ENCODE measurements at regions not wholly inside any gene's neighbourhood (a gene's known extent, or its start where the extent isn't known, plus 50 kb on each side); places are given as distances from the start of the nearest gene placed in this dataset.
"Not testable (repeated sequence)": the region's sequence is repeated elsewhere in the genome, so short reads cannot be mapped to it uniquely, and the experiment has no call there.

- no peak for DNase-seq
These were observed 286.2 kb upstream of the EXOC2 start for GRCh38 chr6:978937-979685.

DNA sequence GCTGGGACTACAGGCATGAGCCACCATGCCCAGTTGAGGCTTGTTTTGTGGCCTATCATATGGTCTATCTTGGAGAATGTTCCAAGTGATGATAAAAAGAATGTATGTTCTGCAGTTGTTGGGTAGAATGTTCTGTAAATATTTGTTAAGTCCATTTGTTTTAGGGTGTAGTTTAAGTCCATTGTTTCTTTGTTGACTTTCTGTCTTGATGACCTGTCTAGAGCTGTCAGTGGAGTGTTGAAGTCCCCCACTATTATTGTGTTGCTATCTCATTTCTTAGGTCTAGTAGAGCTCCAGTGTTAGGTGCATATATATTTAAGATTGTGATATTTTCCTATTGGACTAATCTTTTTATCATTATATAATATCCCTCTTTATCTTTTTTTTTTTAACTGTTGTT lies 284.3 kb upstream of the EXOC2 start:
- DNase-seq, result not testable (repeated sequence)

DNA sequence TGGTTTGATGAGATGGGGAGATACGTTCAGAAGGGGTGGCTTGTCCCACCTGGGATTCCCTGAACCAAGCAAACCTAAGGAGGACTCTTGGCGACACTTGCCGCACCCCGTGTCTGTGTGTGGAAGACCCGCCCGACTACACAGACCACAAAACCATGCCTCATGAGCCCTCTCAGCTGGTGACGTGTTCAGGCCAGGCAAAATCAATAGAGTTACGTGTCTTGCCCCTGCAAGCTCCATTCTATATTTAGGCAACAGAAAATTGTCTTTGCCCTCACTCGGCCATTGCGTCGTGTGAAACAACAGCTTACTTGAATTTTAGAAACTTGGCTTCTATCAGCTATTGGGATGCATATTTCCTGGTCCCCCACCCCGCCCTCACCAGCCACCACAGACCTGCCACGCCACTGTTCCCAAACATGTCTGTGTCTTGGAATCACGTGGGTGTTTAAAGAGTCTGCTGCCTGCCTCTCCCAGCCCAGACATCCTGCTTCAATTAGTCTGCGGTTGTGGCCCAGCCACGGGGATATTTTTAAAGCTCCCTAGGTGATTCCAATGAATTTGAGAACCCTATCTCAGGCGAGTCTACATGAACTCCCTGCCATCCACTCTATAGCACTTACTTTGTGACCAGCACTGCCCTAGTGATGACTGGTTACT lies 279.2 kb upstream of the EXOC2 start:
- DNase-seq, result no peak

DNA sequence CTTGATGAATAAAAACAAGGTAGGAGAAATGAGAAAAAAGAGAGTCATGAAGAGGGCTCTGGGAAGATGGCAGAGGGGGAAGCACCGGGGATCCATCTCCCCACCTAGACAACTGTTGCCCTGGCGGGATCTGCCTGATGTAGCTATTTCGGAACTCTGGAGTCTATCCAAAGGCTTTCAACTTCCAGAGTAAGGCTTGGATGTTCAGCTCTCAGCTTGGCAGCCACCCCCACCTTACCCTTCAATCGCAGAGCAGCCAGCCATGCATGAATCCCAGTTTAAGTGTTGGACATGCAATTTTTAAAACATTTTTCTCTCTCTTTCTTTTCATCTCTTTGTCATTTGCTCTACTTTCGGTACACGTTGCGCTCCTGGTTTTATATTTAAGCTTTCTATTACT lies 275.9 kb upstream of the EXOC2 start:
- no peak for DNase-seq

DNA sequence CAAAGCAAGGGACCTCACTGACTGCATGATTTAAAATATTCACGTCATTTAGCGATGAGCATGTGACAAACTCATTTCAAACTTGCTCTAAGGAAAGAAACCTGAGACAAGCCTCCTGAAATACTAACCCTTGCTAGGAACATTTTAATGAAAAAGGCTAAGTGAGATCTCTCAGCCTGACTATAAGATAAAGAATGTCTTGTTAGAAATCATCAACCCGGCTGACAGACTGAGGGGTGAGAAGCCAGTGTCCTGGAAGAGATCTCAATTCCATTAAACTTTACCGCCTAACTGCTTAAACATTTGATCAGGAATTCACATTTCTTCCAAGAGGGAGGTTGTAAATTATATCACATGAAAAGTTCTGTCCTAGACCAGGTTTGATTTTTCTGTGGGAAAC lies 274.8 kb upstream of the EXOC2 start:
- DNase-seq, result no peak

GRCh38 chr6:965343-965742 lies 272.4 kb upstream of the EXOC2 start:
- DNase-seq, result no peak

- DNase-seq, result no peak
These were observed 270.5 kb upstream of the EXOC2 start for GRCh38 chr6:963456-963855.

GRCh38 chr6:961407-961960 lies 268.5 kb upstream of the EXOC2 start:
- DNase-seq, result no peak

- DNase-seq, result no peak
These were observed 267.4 kb upstream of the EXOC2 start for GRCh38 chr6:960356-960755.

GRCh38 chr6:958488-958887 lies 265.5 kb upstream of the EXOC2 start:
- DNase-seq, result no peak

GRCh38 chr6:951399-952181 lies 258.7 kb upstream of the EXOC2 start:
- no peak for DNase-seq

DNA sequence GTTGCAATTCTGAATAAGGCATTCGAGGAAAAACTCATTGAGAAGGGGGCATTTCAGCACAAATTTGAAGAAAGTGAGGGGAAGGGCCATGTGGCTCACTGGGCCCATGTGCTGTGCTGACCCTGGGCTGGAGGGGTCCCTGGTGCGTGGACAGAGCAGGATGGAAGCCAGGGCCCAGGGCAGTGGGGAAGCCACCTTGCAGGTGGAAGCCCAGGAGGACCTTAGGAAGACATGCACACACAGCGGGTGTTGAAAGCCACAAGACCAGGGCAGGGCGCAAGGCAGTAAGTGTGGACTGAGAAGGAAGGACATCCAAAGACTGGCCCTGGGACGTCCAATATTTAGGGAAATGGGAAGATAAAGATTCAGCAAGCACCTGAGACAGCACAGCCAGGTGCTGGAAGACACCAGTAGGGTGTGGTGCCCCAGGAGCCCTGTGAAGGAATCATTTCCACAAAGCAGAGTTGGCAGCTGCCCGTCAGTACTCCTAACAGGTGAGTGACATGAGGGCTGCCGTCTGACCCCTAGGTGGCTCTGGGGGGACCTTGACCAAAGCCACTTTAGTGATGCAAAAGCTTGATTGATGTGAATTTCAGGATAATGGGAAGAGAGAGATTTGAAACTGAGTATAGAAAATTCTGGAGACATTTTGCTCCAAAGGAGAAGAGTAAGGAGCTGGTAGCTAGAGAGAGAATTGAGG lies 254.4 kb upstream of the EXOC2 start:
- no peak for DNase-seq

GRCh38 chr6:946546-946945 lies 253.6 kb upstream of the EXOC2 start:
- DNase-seq, result no peak

DNA sequence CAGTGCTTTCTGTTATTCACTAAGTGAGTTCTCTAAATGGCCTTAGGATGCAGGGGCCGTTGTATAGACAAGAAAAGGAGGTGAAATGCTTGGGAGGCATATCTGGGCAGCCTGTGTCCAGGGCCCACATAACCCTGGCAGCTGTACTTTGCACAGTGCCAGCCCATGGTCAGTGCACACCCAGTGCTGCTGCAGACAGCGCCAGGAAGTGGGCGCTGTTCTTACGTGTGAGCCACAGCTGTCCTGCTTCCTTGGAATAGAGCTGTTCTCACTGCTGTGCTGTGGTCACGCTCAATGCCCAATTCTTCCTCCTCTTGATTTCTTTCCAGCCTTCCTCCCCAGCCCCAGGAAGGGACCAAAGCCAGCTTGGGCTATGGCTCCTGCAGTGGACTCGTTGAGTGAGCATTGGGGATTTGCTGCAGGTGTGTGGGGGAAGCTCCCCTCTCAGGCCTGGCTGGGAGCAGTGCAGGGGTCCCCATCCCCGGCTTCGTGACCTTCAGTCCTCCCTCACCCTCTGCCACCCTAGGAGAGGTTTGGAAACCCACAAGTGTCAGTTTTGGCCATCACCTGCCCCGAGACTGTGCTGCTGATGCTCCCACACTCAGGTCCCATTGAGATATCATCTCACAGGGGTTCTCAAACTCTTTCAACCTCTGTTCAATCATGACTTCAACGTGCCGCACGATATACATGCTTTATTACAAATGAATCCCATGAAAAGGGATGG lies 246.8 kb upstream of the EXOC2 start:
- DNase-seq, result no peak

- no peak for DNase-seq
These were observed 246.0 kb upstream of the EXOC2 start for GRCh38 chr6:938916-939315.

DNA sequence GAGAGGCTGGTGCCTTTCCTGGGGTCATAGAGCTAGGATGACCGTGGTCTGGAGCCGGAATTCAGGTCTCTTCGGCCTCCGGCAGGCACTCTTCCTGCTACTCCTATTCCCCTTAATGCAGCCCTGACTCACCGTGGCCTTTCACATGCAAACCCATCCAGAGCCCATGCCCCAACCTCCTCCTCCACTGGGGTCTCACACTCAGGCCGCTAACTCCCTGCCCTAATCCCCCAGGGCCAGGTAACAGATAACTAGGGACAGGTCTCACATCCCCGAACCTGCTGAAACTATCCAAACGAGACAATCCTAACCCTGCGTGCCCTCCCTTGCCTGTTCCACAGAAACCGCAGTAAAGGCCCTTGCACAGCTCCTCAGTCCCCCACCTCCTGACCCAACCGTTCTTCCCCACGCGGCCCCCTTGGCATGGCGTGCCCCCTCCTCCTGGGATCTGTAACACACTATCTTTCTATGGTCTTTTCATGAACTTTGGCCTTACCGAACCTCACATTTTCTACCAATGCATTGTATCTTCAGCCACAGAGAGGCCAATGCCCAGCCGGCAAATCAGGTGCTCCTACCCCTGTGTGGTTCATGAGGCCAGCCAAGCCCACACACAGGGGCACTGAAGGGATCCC lies 245.4 kb upstream of the EXOC2 start:
- DNase-seq, result no peak

DNA sequence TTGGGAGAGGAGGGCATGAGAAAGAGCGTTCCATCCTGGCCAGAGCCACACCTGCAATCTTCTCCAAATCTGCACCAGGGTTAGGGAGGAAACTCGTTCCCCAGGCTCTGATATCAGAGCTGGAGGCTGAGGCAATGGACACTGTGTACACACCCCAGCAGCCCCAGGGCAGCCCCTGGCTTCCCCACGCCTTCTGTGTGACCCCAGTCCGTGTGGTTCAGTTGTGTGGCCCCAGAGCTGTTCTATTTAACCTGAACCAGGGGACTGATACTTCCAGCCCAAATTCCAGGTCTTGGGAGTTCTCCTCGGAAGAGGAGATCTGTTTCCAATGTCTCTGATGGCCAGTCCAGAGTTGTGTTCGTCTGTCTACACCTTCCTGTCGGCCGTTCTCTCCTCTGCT lies 242.6 kb upstream of the EXOC2 start:
- DNase-seq, result no peak

DNA sequence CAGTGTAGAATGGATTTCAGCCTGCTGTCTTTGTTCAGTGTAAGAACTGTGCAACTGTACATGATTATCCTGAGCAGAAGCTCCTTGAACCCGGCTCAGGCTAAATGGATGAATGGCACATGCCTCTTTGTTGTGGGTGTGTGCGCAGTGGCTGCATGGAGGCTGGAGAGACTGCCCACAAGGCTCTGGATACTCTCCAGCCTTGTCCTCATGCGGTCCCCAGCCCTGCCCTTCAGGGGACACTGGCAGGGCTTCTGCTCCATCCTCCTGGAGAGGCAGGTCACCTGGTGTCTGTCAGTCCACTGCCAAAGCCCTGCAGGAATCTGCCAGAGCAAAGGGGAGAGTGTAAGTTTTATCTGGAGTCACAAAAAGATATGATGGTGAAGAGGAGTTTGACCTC lies 241.7 kb upstream of the EXOC2 start:
- DNase-seq, result no peak

DNA sequence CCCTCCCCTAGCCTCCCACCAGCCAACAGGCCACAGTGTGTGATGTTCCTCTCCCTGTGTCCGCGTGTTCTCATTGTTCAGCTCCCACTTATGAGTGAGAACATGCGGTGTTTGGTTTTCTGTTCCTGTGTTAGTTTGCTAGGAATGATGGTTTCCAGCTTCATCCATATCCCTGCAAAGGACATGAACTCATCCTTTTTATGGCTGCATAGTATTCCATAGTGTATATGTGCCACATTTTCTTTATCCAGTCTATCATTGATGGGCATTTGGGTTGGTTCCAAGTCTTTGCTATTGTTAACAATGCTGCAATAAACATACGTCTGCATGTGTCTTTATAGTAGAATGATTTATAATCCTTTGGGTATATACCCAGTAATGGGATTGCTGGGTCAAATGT lies 239.0 kb upstream of the EXOC2 start:
- DNase-seq, result not testable (repeated sequence)

DNA sequence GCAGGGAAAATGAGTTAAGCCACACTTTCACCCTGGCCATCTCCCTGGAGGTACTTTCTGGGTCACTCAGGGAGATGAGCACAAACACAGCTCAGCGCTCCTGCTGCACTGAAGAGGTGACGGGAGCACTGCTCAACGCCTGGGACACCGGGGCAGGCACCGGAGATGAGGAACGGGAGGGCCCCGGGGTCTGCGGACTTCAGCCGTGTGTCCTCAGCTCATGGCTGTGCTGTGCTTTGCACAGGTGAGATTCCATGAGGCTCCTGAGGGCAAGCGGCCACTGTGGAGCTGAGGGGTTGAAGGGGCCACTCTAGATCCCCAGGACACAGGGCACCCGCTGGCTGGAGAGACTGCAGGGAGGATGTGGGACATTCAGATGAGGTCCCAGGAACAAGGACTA lies 234.2 kb upstream of the EXOC2 start:
- DNase-seq, result no peak

GRCh38 chr6:925656-926213 lies 232.8 kb upstream of the EXOC2 start:
- no peak for DNase-seq

GRCh38 chr6:924661-925060 lies 231.7 kb upstream of the EXOC2 start:
- DNase-seq, result no peak
